Neural crest cell (in vitro differentiated cells): ENCODE measurements at regions not wholly inside any gene's neighbourhood (a gene's known extent, or its start where the extent isn't known, plus 50 kb on each side); places are given as distances from the start of the nearest gene placed in this dataset.

Experiments used
- DNase-seq: peaks from one replicate; pipeline ENCODE4 v3.0.0; 2021; ENCODE audit warnings: low read depth, mixed read lengths, low spot score
- H3K27ac Mint-ChIP-seq: one replicate; pipeline ENCODE4 v1.8.0; 2021; ENCODE audit warnings: mild to moderate bottlenecking, mixed read lengths; ENCODE audit not compliant: unreplicated experiment
- H3K27me3 Mint-ChIP-seq: 2 replicates; pipeline ENCODE4 v1.8.0; 2021; ENCODE audit warnings: low read depth, mild to moderate bottlenecking, mixed read lengths
- H3K36me3 Mint-ChIP-seq: 2 replicates; pipeline ENCODE4 v1.8.0; 2021; ENCODE audit warnings: low read depth, mild to moderate bottlenecking, mixed read lengths
- H3K4me1 Mint-ChIP-seq: 2 replicates; pipeline ENCODE4 v1.8.0; 2021; ENCODE audit warnings: mixed read lengths
- H3K4me3 Mint-ChIP-seq: one replicate; pipeline ENCODE4 v1.8.0; 2021; ENCODE audit warnings: mild to moderate bottlenecking, mixed read lengths
- H3K9me3 Mint-ChIP-seq: 2 replicates; pipeline ENCODE4 v1.8.0; 2021; ENCODE audit warnings: mixed read lengths
- TF ChIP-seq, protein P1 (sequence below): fragments of 200-600 bp; sonication (generic); conservative IDR thresholded peaks from 2 replicates; pipeline ENCODE4 v1.5.0; 2021; ENCODE audit warnings: antibody characterized with exemption, mild to moderate bottlenecking

DNA sequence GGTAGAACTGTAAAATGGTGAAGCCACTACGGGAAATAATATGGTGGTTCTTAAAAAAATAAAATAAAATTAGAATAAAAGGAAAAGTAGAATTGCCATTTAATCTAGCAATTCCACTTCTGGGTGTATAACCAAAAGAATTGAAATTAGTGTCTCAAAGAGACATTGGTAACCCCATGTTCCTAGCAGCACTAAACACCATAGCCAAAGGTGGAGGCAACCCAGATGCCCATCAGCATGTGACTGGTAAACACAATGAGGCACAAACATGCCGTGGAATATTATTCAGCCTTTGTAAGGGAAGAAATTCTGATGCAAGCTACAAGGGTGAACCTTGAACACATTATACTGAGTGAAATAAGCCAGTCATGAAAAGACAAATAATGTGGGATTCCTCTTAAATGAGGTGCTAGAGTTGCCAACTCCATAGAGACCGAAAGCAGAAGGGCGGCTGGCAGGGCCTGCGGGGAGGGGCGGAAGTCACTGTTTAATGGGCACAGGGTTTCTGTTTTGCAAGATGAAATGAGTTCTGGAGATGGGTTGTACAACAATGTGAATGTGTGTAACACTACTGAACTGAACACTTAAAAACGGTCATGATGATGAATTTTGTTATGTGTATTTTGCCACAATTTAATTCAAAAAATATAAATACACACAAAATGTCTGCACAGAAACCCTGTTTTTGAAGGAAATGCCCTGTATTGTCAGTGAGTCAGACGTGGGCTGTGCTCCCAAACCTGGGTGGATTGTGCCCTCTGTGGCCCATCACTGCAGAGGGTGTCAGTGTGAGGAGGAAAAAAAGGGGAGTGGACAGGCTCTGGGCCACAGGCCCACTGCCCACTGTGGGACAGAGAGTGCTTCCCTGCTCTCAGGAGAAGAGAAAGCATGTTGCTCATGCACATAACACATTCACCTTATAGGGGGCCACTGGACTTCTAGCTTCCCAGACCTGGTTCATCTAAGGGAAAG lies 49.6 kb upstream of the CD93 start:
- H3K36me3 Mint-ChIP-seq = no peaks in the 10 kb centered on the region
- peaks cover 2% of the 10 kb centered on the region for H3K9me3 Mint-ChIP-seq
- H3K27ac Mint-ChIP-seq = no peak overlapping the region
- TF ChIP-seq, protein P1, sequence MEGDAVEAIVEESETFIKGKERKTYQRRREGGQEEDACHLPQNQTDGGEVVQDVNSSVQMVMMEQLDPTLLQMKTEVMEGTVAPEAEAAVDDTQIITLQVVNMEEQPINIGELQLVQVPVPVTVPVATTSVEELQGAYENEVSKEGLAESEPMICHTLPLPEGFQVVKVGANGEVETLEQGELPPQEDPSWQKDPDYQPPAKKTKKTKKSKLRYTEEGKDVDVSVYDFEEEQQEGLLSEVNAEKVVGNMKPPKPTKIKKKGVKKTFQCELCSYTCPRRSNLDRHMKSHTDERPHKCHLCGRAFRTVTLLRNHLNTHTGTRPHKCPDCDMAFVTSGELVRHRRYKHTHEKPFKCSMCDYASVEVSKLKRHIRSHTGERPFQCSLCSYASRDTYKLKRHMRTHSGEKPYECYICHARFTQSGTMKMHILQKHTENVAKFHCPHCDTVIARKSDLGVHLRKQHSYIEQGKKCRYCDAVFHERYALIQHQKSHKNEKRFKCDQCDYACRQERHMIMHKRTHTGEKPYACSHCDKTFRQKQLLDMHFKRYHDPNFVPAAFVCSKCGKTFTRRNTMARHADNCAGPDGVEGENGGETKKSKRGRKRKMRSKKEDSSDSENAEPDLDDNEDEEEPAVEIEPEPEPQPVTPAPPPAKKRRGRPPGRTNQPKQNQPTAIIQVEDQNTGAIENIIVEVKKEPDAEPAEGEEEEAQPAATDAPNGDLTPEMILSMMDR = no peak
- DNase-seq = no peak
- peaks cover 4% of the 10 kb centered on the region for H3K4me1 Mint-ChIP-seq
- no peaks in the 10 kb centered on the region for H3K27me3 Mint-ChIP-seq
- no peak overlapping the region for H3K4me3 Mint-ChIP-seq
